IMR-90 (cell line): ENCODE measurements at regions not wholly inside any gene's neighbourhood (a gene's known extent, or its start where the extent isn't known, plus 50 kb on each side); places are given as distances from the start of the nearest gene placed in this dataset.

Source experiments
- ATAC-seq: fragments of 200-7000 bp; cut with Tn5 transposase; 2 replicates; pipeline ENCODE4 v1.9.1; 2020; ENCODE audit warnings: low read depth, mild to moderate bottlenecking, moderate library complexity
- BruUV-seq: library from RNA; stranded (reverse); fragments of 400-500 nt; replicated peaks from 2 replicates; lab custom pipeline; 2021; lab: Mats Ljungman, UMichigan
- CTCF ChIA-PET: fragments of 300-600 bp; formaldehyde crosslinking; extraction: SDS; loops from one replicate; lab custom pipeline; 2021; ENCODE audit warnings: antibody characterized with exemption; lab: Yijun Ruan, JAX
- POLR2A ChIA-PET: fragments of 300-600 bp; sonication (Branson Sonifier 250); formaldehyde crosslinking; loops from one replicate; lab custom pipeline; 2022; ENCODE audit warnings: antibody characterized with exemption; ENCODE audit not compliant: unreplicated experiment; lab: Charles Lee
- DNase-seq: peaks from one replicate; pipeline ENCODE4 v3.0.0; 2013
- H2AFZ ChIP-seq: replicated peaks from 2 replicates; pipeline ENCODE3; 2013; ENCODE audit warnings: low read length, mild to moderate bottlenecking; ENCODE audit not compliant: poor library complexity
- H2AK5ac ChIP-seq: 2 replicates; pipeline ENCODE4 v1.6.1; 2013; ENCODE audit warnings: low read depth, low read length, inconsistent platforms
- H2AK9ac ChIP-seq: replicated peaks from 2 replicates; pipeline ENCODE3; 2013; ENCODE audit warnings: mild to moderate bottlenecking, low read depth, low read length, moderate library complexity; ENCODE audit not compliant: poor library complexity
- H2BK120ac ChIP-seq: 2 replicates; pipeline ENCODE4 v1.6.1; 2013; ENCODE audit warnings: low read depth, low read length, inconsistent platforms
- H2BK15ac ChIP-seq: 3 replicates; pipeline ENCODE4 v1.6.1; 2013; ENCODE audit warnings: low read depth, low read length, inconsistent platforms
- H2BK20ac ChIP-seq: 2 replicates; pipeline ENCODE4 v1.6.1; 2013; ENCODE audit warnings: low read depth, mild to moderate bottlenecking, inconsistent platforms, low read length, moderate library complexity
- H2BK5ac ChIP-seq: 2 replicates; pipeline ENCODE4 v1.6.1; 2013; ENCODE audit warnings: mild to moderate bottlenecking, low read depth, low read length, inconsistent platforms; ENCODE audit not compliant: poor library complexity, severe bottlenecking
- H3K14ac ChIP-seq: replicated peaks from 2 replicates; pipeline ENCODE4 v1.6.1; 2013; ENCODE audit warnings: low read depth, low read length, inconsistent platforms
- H3K18ac ChIP-seq: 2 replicates; pipeline ENCODE4 v1.6.1; 2013; ENCODE audit warnings: low read depth, low read length, control low read depth
- H3K23ac ChIP-seq: 2 replicates; pipeline ENCODE4 v1.6.1; 2013; ENCODE audit warnings: low read depth, low read length, inconsistent platforms
- H3K27ac ChIP-seq: 2 replicates; pipeline ENCODE4 v1.5.1; 2013; ENCODE audit warnings: mild to moderate bottlenecking, control low read depth, low read length; ENCODE audit not compliant: insufficient read depth
- H3K27me3 ChIP-seq: 2 replicates; pipeline ENCODE4 v1.6.1; 2013; ENCODE audit warnings: low read length; ENCODE audit not compliant: control insufficient read depth, insufficient read depth
- H3K36me3 ChIP-seq: 2 replicates; pipeline ENCODE4 v1.6.1; 2013; ENCODE audit warnings: low read length, mixed read lengths; ENCODE audit not compliant: control insufficient read depth, insufficient read depth
- H3K4ac ChIP-seq: 2 replicates; pipeline ENCODE4 v1.6.1; 2013; ENCODE audit warnings: low read depth, low read length, inconsistent platforms
- H3K4me1 ChIP-seq: 2 replicates; pipeline ENCODE4 v1.6.1; 2013; ENCODE audit warnings: low read length, mixed read lengths; ENCODE audit not compliant: control insufficient read depth, insufficient read depth
- H3K4me2 ChIP-seq: 2 replicates; pipeline ENCODE4 v1.6.1; 2013; ENCODE audit warnings: low read depth, mild to moderate bottlenecking, control low read depth, low read length, moderate library complexity
- H3K4me3 ChIP-seq: 2 replicates; pipeline ENCODE4 v1.5.1; 2013; ENCODE audit warnings: low read depth, mild to moderate bottlenecking, control low read depth, low read length, moderate library complexity; ENCODE audit not compliant: insufficient read depth
- H3K56ac ChIP-seq: 2 replicates; pipeline ENCODE4 v1.6.1; 2013; ENCODE audit warnings: low read length, inconsistent platforms; ENCODE audit not compliant: insufficient read depth; ENCODE audit errors: extremely low read depth
- H3K79me1 ChIP-seq, 2 experiments: 2 replicates each; pipeline ENCODE4 v1.6.1; 2013; ENCODE audit warnings: low read length in 2 of 2, inconsistent platforms in 1 of 2, low read depth in 1 of 2
- H3K9ac ChIP-seq: 2 replicates; pipeline ENCODE4 v1.6.1; 2013; ENCODE audit warnings: low read depth, low read length, control low read depth
- H3K9me1 ChIP-seq: 2 replicates; pipeline ENCODE4 v1.6.1; 2013; ENCODE audit warnings: low read length, inconsistent platforms; ENCODE audit not compliant: insufficient read depth
- H3K9me3 ChIP-seq: 2 replicates; pipeline ENCODE4 v1.6.1; 2013; ENCODE audit warnings: low read length; ENCODE audit not compliant: control insufficient read depth, insufficient read depth
- H4K20me1 ChIP-seq: 2 replicates; pipeline ENCODE4 v1.6.1; 2013; ENCODE audit warnings: low read length, inconsistent platforms; ENCODE audit not compliant: insufficient read depth
- H4K5ac ChIP-seq: 2 replicates; pipeline ENCODE4 v1.6.1; 2013; ENCODE audit warnings: mild to moderate bottlenecking, low read depth, low read length, control low read depth
- H4K8ac ChIP-seq, 2 experiments: 2 replicates each; pipeline ENCODE4 v1.6.1; 2013; ENCODE audit warnings: low read depth in 2 of 2, low read length in 2 of 2, control low read depth in 1 of 2, inconsistent platforms in 1 of 2
- H4K91ac ChIP-seq: 2 replicates; pipeline ENCODE4 v1.6.1; 2013; ENCODE audit warnings: low read depth, low read length, inconsistent platforms; ENCODE audit not compliant: insufficient read depth
- BHLHE40 ChIP-seq: fragments of 150-350 bp; IDR thresholded peaks from 2 replicates; pipeline ENCODE4 v1.6.1; 2016; ENCODE audit warnings: mild to moderate bottlenecking, low read depth, low read length
- CEBPB ChIP-seq: IDR thresholded peaks from 2 replicates; pipeline ENCODE4 v1.6.1; 2012; ENCODE audit warnings: low read depth, low read length, improper control_type of control experiment
- CHD1 ChIP-seq: IDR thresholded peaks from 2 replicates; pipeline ENCODE4 v1.6.1; 2012; ENCODE audit warnings: low read depth, low read length, improper control_type of control experiment
- CTCF ChIP-seq: conservative IDR thresholded peaks from 2 replicates; pipeline ENCODE4 v1.5.1; 2012; ENCODE audit warnings: mild to moderate bottlenecking, low read depth, low read length, improper control_type of control experiment
- ELK1 ChIP-seq: fragments of 150-350 bp; IDR thresholded peaks from 2 replicates; pipeline ENCODE4 v1.6.1; 2016; ENCODE audit warnings: low read depth, mild to moderate bottlenecking, low read length, moderate library complexity, borderline replicate concordance
- FOS ChIP-seq: fragments of 150-350 bp; IDR thresholded peaks from 2 replicates; pipeline ENCODE4 v1.6.1; 2016; ENCODE audit warnings: low read depth, low read length
- MAZ ChIP-seq: IDR thresholded peaks from 2 replicates; pipeline ENCODE4 v1.6.1; 2012; ENCODE audit warnings: low read depth, mild to moderate bottlenecking, low read length, improper control_type of control experiment, moderate library complexity, borderline replicate concordance
- MXI1 ChIP-seq: IDR thresholded peaks from 2 replicates; pipeline ENCODE4 v1.6.1; 2012; ENCODE audit warnings: low read depth, mild to moderate bottlenecking, low read length, moderate library complexity, borderline replicate concordance
- POLR2A ChIP-seq: IDR thresholded peaks from 2 replicates; pipeline ENCODE4 v1.6.1; 2012; ENCODE audit warnings: mild to moderate bottlenecking, low read depth, low read length
- RAD21 ChIP-seq: IDR thresholded peaks from 2 replicates; pipeline ENCODE4 v1.6.1; 2012; ENCODE audit warnings: low read length, improper control_type of control experiment
- RCOR1 ChIP-seq: IDR thresholded peaks from 2 replicates; pipeline ENCODE4 v1.6.1; 2012; ENCODE audit warnings: mild to moderate bottlenecking, low read length, improper control_type of control experiment; ENCODE audit not compliant: insufficient replicate concordance
- RFX5 ChIP-seq: IDR thresholded peaks from 2 replicates; pipeline ENCODE4 v1.8.0; 2012; ENCODE audit warnings: low read depth, mild to moderate bottlenecking, low read length, moderate library complexity
- SMC3 ChIP-seq: fragments of 150-350 bp; IDR thresholded peaks from 2 replicates; pipeline ENCODE4 v1.6.1; 2016; ENCODE audit warnings: low read depth, mild to moderate bottlenecking, antibody characterized with exemption, low read length, moderate library complexity
- WGBS, 2 experiments: methylation state at CpG; one replicate each; pipeline versions ENCODE4 v1.1.5 to v1.1.7; 2013; ENCODE audit warnings: missing lambda C conversion rate in 2 of 2; ENCODE audit not compliant: insufficient read length in 1 of 2; ENCODE audit errors: extremely low coverage in 2 of 2; 5-methylcytosine and 5-hydroxymethylcytosine counted together
- dilution Hi-C: fragments of 300-500 bp; cut with HindIII; formaldehyde crosslinking; loops from one replicate; pipeline ENCODE4 v1.14.3; 2018; ENCODE audit warnings: low sequenced_read_pairs; ENCODE audit not compliant: unreplicated experiment
- in situ Hi-C: fragments of 300-500 bp; cut with MboI; formaldehyde crosslinking; loops from 3 replicates; pipeline ENCODE4 v1.14.3; 2019; ENCODE audit warnings: low sequenced_read_pairs, inconsistent platforms, mixed read lengths
- intact Hi-C: fragments of 100-400 bp; cut with micrococcal nuclease; formaldehyde crosslinking; loops from 2 replicates; pipeline ENCODE4 v1.10.0; 2022

GRCh38 chr18:49708662-49709346, 104.5 kb downstream of the ACAA2 start:
- Histone ChIP-seq H2BK15ac (no peak overlapping the region), H3K18ac (no peak overlapping the region), H3K27me3 (peaks cover 14% of the 10 kb centered on the region), H3K79me1 (no peaks in the 10 kb centered on the region), H4K8ac (no peak overlapping the region), H3K23ac (no peak overlapping the region), H3K14ac (no peak overlapping the region), H3K36me3 (no peaks in the 10 kb centered on the region), H2AK5ac (no peak overlapping the region), H4K20me1 (no peaks in the 10 kb centered on the region), H3K4me1 (no peaks in the 10 kb centered on the region), H3K27ac (no peak overlapping the region), H2BK120ac (no peak overlapping the region), H3K9ac (no peak overlapping the region), H3K4ac (no peak overlapping the region), H3K9me3 (no peaks in the 10 kb centered on the region), H2AFZ (no peak overlapping the region), H3K4me3 (no peak overlapping the region), H2AK9ac (no peak overlapping the region), H3K9me1 (no peaks in the 10 kb centered on the region), H2BK20ac (no peak overlapping the region), H3K56ac (no peak overlapping the region), H2BK5ac (no peak overlapping the region), H3K4me2 (no peak overlapping the region), H4K91ac (no peak overlapping the region), H4K5ac (no peak overlapping the region)
- dilution Hi-C loops (no loop called here), intact Hi-C loops (no loop called here), in situ Hi-C loops (no loop called here)
- ChIA-PET CTCF (no interaction called here), POLR2A (no interaction called here)
- DNase-seq = no peak
- TF ChIP-seq RAD21 (no peak), MAZ (no peak), RFX5 (no peak), FOS (no peak), RCOR1 (no peak), MXI1 (no peak), BHLHE40 (no peak), SMC3 (no peak), CHD1 (no peak), ELK1 (no peak), POLR2A (no peak), CEBPB (no peak), CTCF (no peak)
- ATAC-seq = no peak
- no CpG with 5 or more reads among the region's 6 CpGs for WGBS, 2 experiments
- no TSS peak for BruUV-seq
